IPS DF 19.7 (cell line): ENCODE measurements at regions not wholly inside any gene's neighbourhood (a gene's known extent, or its start where the extent isn't known, plus 50 kb on each side); places are given as distances from the start of the nearest gene placed in this dataset.
"Not testable (repeated sequence)": the region's sequence is repeated elsewhere in the genome, so short reads cannot be mapped to it uniquely, and the experiment has no call there.

Experiments used
- DNase-seq: peaks from one replicate; pipeline ENCODE4 v3.0.0-alpha.2; 2013; ENCODE audit warnings: low read depth, low spot score

GRCh38 chr3:66629150-66629981 lies 128.5 kb upstream of the LRIG1 start:
- DNase-seq: no peak

- DNase-seq: no peak
These were observed 129.2 kb upstream of the LRIG1 start for GRCh38 chr3:66629982-66630368.

DNA sequence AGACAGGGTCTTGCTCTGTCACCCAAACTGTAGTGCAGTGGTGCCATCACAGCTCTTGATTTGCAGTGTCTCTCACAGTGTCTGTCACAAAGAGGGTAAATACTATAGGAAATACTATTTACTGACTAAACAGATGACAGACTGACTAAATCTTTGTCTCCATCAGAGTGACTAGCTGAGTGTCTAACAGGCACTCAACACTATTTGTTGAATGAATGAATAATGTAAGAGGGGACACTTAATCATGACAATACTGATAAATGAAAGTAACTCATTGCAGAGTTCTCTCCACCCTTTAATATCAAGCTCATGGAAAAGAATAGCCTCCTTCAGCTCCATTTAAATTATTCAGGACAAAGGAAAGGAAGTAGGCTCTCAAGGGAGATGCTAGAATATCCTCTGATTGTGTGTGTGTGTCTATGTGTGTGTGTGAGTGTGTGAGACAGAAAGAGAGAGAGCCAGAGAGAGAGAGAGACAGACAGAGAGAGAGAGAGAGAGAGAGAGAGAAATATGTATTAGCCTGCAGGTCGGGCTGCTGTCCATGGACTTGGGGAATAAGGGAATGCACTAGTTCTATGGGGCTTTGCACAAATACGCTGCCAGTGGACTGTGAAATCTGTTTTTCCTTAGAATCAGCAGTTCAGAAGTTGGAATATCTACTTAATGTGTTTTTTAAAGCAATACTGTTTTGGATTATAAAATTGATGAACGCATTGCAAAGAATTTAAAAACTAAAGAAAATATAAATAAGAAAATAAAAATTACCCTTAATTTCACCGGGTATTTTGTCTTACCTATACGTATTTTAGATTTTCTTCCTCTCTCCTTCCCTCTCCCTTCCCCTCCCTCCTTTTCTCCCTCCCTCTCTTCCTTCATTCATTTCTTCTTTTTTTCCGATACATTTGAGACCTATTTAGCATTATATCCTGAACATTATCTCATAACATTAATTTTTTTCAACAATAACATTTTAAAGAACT lies 132.9 kb upstream of the LRIG1 start:
- no peak for DNase-seq

DNA sequence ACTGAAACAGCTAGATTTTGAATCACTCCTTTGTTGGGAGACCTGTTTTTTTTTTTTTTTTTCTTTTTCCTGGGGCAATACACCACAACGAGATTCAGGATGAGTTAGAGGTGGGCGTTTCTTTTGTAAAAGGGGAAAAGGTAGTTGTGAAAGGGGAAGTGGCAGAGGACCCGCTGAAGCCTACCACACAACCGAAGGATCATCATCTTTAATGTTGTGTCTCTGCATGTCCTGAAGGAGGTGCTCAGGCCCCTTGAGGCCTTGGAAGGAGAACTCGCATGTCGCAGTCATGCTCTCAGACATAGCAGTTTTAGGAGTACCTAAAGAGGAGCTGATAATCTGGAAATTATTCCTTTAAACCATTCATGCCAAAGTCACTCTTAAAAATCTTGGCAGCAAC lies 137.9 kb upstream of the LRIG1 start:
- peak; percentile 69 for DNase-seq

- no peak for DNase-seq
These were observed 139.1 kb upstream of the LRIG1 start for GRCh38 chr3:66639809-66640356.

- DNase-seq: no peak
These were observed 141.2 kb upstream of the LRIG1 start for GRCh38 chr3:66642019-66642418.

DNA sequence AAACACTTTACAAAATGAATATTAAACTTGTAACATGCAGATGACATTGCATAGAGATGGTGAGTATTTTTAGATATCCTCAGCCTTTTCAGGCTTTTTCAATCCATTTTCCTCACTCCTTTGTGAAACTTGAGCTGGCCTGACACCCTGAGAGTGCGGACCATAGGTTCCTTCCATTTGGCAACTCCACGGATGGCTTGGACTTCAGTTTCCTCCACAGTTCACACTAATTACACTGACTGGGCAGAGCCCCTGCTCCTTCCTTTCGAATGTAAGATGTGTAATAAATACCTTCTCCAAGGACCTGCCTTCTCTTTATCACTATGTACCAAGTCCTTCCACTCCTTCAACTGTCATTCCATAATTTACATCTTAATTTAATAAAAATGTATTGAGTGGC lies 141.7 kb upstream of the LRIG1 start:
- no peak for DNase-seq

DNA sequence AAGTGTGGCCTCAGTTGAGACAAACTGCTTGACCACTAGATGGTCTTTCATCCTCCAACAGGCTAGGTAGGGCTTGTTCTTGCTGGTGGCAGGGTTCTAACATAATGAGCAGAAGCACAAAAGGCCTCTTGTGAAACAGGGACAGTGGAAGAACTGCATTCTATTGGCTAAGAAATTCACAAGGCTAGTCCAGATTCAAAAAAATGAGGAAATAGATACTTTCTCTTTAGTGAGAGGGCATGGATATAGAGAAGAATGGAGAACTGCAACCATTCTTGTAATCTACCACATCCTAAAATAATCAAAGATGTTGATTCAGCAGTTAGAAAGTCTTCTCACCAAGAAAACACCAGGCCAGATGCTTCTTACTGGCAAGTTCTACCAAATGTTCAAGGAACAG lies 143.7 kb upstream of the LRIG1 start:
- no peak for DNase-seq

GRCh38 chr3:66648975-66649374 lies 148.2 kb upstream of the LRIG1 start:
- no peak for DNase-seq

DNA sequence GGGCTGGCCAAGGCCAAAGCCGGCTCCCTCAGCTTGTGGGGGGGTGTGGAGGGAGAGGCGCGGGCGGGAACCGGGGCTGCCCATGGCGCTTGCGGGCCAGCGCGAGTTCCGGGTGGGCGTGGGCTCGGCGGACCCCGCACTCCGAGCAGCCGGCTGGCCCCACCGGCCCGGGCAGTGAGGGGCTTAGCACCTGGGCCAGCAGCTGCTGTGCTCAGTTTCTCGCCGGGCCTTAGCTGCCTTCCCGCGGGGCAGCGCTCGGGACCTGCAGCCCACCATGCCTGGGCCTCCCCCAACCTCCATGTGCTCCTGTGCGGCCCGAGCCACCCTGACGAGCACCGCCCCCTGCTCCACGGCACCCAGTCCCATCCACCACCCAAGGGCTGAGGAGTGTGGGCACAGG lies 150.7 kb upstream of the LRIG1 start:
- DNase-seq: not testable (repeated sequence)

- not testable (repeated sequence) for DNase-seq
These were observed 151.3 kb upstream of the LRIG1 start for GRCh38 chr3:66652100-66652499.

GRCh38 chr3:66655044-66655443 lies 154.2 kb upstream of the LRIG1 start:
- DNase-seq: no peak

DNA sequence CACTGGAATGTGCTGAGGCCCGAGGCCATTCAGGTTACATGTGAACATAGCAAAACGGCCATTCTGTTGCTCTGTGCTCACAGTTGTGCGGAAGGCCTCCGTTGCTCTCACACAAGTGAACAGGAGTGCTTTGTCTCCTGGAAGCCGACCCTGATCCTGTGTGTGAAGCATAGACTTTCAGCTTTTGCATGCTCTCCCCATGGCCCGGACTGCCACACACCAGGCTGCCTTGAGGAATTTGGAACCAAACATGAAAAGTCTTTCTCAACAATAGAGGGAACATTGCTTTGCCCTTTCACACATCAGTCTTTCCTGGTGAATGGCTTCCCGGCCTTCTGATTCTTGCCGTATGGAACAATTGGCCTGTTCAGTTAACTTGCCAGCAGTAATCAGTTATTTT lies 154.8 kb upstream of the LRIG1 start:
- DNase-seq: no peak

DNA sequence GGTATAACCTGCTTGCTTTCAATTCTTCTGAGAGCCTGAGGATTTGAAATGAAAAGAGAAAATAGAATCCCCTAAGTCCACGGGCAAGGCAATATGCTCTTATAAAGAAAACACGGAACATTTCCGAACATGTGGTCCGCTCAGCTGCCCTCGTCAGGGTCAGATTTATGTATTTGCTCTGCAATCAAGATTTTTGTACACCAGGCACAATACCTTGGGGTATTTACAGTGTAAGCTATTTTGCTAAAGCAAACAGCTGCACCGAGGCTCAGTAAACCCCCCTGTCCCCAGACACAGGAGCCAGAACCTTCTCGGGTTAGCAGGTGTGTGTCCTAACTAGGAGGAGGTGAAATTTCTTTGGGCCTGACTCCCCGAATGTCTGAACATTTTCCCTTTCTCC lies 155.8 kb upstream of the LRIG1 start:
- no peak for DNase-seq

DNA sequence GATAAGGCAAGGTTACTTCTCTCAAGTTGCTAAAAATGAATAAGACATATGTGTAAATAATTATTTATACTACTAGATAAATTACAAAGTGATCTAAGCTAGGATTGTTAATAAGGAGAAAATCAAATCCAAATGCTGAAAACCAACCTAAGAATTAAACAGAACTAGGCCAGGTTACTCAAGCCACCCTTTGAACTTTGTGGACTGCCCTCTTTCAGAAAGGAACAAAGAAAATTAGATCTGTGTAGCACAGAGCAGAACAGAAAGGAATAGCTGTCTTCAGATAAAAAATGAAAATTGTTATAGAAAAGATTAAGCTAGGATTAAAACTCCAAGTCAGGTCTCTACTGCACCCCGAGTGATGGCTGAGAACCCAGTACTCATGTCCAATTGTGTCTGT lies 158.2 kb upstream of the LRIG1 start:
- DNase-seq: no peak

DNA sequence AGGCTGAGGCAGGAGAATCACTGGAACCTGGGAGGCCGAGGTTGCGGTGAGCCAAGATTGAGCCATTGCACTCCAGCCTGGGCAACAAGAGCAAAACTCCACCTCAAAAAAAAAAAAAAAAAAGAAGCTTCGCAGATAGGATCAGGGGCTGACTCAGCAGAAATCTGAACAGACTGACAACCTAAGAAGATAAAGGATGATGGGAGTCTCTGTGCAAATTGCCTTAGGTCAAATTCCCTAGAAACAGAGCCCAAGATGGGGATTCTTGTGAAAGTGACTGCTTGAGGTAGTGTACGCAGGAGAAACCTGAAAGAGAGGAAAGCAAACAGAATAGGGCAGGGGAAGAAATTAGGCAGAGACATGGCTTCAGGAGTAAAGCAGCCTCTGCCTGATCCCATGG lies 160.8 kb upstream of the LRIG1 start:
- DNase-seq: no peak

DNA sequence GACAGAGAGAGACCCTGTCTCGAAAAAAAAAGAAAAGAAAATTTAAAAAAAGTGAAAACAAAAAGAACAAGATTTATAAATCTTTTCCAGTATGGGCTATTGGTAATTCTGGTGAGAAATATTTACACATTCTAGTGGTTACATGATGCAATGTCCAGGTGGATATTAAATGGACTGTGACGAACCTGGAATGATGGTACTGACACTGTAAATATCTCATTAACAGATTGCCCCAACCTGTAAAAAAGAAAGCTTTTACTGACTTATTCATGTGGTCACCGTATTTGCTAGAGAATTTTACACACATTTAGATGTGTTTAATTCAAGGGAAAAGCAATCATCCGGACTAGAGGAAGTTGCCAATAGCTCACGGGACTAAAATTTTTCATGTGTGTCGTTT lies 162.1 kb upstream of the LRIG1 start:
- no peak for DNase-seq

DNA sequence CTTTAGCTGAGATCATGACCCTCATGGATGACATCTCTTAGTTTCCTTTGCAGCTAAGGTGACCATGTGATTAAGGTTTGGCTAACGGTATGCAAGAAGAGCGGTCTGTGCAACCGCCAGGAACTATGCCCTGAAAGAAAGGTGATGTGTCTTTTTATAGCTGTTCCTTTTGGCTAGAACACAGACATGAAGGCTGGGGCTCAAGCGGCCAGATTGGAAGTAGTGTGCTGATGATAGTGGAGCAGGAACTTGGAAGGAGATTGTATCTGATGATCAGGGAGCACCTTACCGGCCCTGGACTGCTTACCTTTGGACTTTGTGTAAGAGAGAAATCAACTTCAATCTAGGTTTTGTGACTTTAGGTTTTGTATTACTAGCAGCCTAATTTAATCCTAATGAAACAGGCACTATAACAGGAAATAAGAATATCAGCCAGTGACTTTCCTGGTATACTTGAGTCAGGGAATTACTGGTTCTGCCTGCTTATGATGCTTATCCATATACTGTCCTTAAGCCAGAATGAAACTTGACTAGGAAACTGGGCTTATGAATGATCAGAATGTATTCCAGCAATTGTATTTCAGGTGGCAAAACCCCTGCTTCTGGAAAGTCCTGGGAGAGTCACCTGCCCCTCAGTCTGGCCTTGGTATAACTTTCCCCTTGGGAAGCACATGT lies 164.3 kb upstream of the LRIG1 start:
- no peak for DNase-seq

GRCh38 chr3:66666362-66666761 lies 165.5 kb upstream of the LRIG1 start:
- no peak for DNase-seq

DNA sequence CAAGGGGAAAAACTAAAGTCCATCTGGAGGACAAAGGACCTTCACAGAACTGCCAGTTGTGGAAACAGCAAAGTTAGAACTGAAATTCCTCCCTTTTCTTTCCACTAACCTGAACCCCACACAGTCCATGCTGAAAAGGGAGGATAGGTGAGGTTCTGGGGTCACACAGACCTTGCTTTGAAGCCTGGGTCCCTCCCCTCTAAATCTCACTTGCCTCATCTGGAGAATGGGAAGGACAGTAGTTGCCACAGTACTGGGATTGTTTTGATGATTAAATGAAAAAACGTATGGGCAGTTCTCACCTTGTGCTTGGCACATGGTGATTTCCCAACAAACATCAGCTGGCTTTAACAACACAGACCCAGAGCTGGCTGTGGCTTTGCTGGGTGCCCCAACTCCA lies 166.4 kb upstream of the LRIG1 start:
- DNase-seq: no peak

DNA sequence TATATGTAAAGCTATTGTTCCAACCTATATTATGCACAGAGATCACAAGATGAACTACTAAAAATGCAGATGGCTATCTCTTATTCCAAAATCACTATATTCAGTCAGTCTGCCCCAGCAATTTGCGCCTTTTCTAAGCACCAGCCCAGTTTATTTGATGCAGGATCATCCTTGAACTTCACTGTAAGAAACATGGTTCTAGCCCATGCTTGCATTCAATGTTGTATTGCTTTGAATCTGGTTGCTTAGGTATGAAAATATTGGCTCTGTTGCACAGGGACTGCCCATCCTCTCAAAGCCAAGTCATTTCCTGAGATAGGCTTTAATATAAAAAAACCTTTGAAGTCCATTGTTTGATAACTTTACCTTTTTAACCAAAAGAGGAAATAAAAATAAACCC lies 170.5 kb upstream of the LRIG1 start:
- DNase-seq: no peak

DNA sequence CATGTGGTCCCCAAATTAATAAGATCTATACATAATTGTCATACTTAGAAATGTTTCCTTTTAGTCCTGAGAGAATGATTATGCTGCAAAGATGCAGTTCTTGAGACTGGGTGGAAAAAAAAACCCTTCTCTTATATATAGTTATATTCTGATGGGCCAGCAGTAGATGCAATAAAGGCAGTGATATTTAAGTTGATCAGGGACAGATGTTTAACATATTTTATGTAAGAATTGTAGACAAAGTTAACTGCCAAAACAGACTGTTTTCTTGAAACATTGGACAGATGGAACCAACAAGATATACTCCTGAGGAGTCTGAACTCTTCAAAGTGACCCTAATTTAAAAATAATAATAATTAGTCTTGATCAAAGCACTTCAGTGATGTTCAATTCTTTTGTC lies 172.0 kb upstream of the LRIG1 start:
- DNase-seq: no peak
